Parathyroid adenoma (tissue), 2 donors: ENCODE measurements at regions not wholly inside any gene's neighbourhood (a gene's known extent, or its start where the extent isn't known, plus 50 kb on each side); places are given as distances from the start of the nearest gene placed in this dataset.

Experiments
- H2AFZ ChIP-seq: fragments of 300-600 bp; sonication (generic); one replicate; pipeline ENCODE4 v1.7.0; 2017; ENCODE audit warnings: antibody characterized with exemption, mild to moderate bottlenecking
- H3K27ac ChIP-seq: fragments of 300-600 bp; sonication (generic); one replicate; pipeline ENCODE4 v1.7.0; 2017
- H3K27me3 ChIP-seq: fragments of 300-600 bp; sonication (generic); one replicate; pipeline ENCODE4 v1.7.0; 2017; ENCODE audit warnings: low read length; ENCODE audit not compliant: control insufficient read depth, insufficient read depth
- H3K36me3 ChIP-seq: fragments of 300-600 bp; sonication (generic); one replicate; pipeline ENCODE4 v1.7.0; 2017; ENCODE audit warnings: low read length; ENCODE audit not compliant: control insufficient read depth, insufficient read depth
- H3K4me1 ChIP-seq: fragments of 300-600 bp; sonication (generic); one replicate; pipeline ENCODE4 v1.7.0; 2017; ENCODE audit warnings: control low read depth
- H3K4me2 ChIP-seq: fragments of 300-600 bp; sonication (generic); one replicate; pipeline ENCODE4 v1.7.0; 2017; ENCODE audit warnings: low read length
- H3K4me3 ChIP-seq: fragments of 300-600 bp; sonication (generic); one replicate; pipeline ENCODE4 v1.7.0; 2017; ENCODE audit warnings: low read depth, low read length
- H3K79me2 ChIP-seq: fragments of 300-600 bp; sonication (generic); one replicate; pipeline ENCODE4 v1.7.0; 2017; ENCODE audit warnings: control low read depth
- H3K9ac ChIP-seq: fragments of 300-600 bp; sonication (generic); one replicate; pipeline ENCODE4 v1.7.0; 2017; ENCODE audit warnings: mild to moderate bottlenecking
- H3K9me3 ChIP-seq: fragments of 300-600 bp; sonication (generic); one replicate; pipeline ENCODE4 v1.7.0; 2017; ENCODE audit warnings: low read length; ENCODE audit not compliant: control insufficient read depth
- CTCF ChIP-seq: fragments of 300-600 bp; sonication (generic); IDR thresholded peaks from one replicate; pipeline ENCODE4 v1.7.0; 2017; ENCODE audit warnings: antibody characterized with exemption, mild to moderate bottlenecking
- donor health status: primary hyperparathyroidism.

GRCh38 chr3:30353711-30354467 is 252.5 kb upstream of the TGFBR2 start:
- no peak for TF ChIP-seq CTCF
- no peak overlapping the region for H3K4me3 ChIP-seq

GRCh38 chr3:30354513-30354912 is 251.9 kb upstream of the TGFBR2 start:
- Histone ChIP-seq H2AFZ (no peak overlapping the region), H3K4me2 (no peak overlapping the region), H3K36me3 (no peaks in the 10 kb centered on the region), H3K9ac (no peak overlapping the region), H3K27ac (no peak overlapping the region), H3K79me2 (no peaks in the 10 kb centered on the region), H3K27me3 (no peaks in the 10 kb centered on the region), H3K9me3 (no peaks in the 10 kb centered on the region), H3K4me3 (no peak overlapping the region), H3K4me1 (no peaks in the 10 kb centered on the region)
- TF ChIP-seq CTCF = no peak

More at GRCh38 chr3:30353711-30354467, 252.5 kb upstream of the TGFBR2 start:
- H2AFZ ChIP-seq = no peak overlapping the region
- H3K9ac ChIP-seq = no peak overlapping the region
- H3K4me1 ChIP-seq = no peaks in the 10 kb centered on the region
- no peaks in the 10 kb centered on the region for H3K36me3 ChIP-seq
- H3K4me2 ChIP-seq = no peak overlapping the region
- H3K27ac ChIP-seq = no peak overlapping the region
- no peaks in the 10 kb centered on the region for H3K27me3 ChIP-seq
- H3K9me3 ChIP-seq = no peaks in the 10 kb centered on the region
- no peaks in the 10 kb centered on the region for H3K79me2 ChIP-seq

- H3K4me1 ChIP-seq = no peaks in the 10 kb centered on the region
- no peaks in the 10 kb centered on the region for H3K36me3 ChIP-seq
- no peak overlapping the region for H3K4me2 ChIP-seq
- no peak overlapping the region for H3K27ac ChIP-seq
- no peaks in the 10 kb centered on the region for H3K27me3 ChIP-seq
- no peak overlapping the region for H3K4me3 ChIP-seq
- TF ChIP-seq CTCF = no peak
- no peaks in the 10 kb centered on the region for H3K79me2 ChIP-seq
- H3K9me3 ChIP-seq = no peaks in the 10 kb centered on the region
- no peak overlapping the region for H3K9ac ChIP-seq
- no peak overlapping the region for H2AFZ ChIP-seq
Observed at GRCh38 chr3:30354972-30355371, 251.4 kb upstream of the TGFBR2 start.

- Histone ChIP-seq H3K27me3 (no peaks in the 10 kb centered on the region), H3K79me2 (no peaks in the 10 kb centered on the region), H2AFZ (no peak overlapping the region), H3K27ac (no peak overlapping the region), H3K4me1 (no peaks in the 10 kb centered on the region), H3K9ac (no peak overlapping the region), H3K4me2 (no peak overlapping the region), H3K36me3 (no peaks in the 10 kb centered on the region), H3K9me3 (no peaks in the 10 kb centered on the region), H3K4me3 (no peak overlapping the region)
- TF ChIP-seq CTCF = no peak
Observed at GRCh38 chr3:30355622-30356021, 250.8 kb upstream of the TGFBR2 start.
